ACHN (cell line): ENCODE measurements at regions not wholly inside any gene's neighbourhood (a gene's known extent, or its start where the extent isn't known, plus 50 kb on each side); places are given as distances from the start of the nearest gene placed in this dataset.

Source experiments
- DNase-seq: peaks from one replicate; pipeline ENCODE4 v3.0.0-alpha.2; 2015
- in situ Hi-C: cut with HindIII; loops from 2 replicates; pipeline ENCODE4 v1.10.0; 2017; ENCODE audit warnings: low sequenced_read_pairs, low pct_ligation_motif_present, low pct_unique_long_range_greater_than_20kb

DNA sequence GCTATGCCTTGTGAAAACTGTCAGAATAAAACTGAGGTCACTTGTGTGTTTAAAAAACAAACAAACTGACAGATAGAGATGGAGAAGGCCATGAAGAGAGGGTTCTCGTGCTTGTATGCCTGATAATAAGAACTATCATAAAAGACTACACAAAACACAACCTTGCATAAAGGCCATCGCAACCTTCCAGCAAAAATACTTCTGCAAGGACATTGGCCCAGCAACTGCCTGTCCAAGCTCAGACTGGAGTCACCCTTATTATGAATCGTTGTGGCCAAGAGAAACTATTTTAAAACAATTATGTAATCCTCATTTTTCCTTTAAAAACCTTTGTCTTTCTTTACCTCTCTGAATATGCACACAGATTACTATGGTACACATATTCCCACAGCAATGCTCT is 93.0 kb upstream of the SMLR1 start:
- in situ Hi-C loops, result no loop called here

DNA sequence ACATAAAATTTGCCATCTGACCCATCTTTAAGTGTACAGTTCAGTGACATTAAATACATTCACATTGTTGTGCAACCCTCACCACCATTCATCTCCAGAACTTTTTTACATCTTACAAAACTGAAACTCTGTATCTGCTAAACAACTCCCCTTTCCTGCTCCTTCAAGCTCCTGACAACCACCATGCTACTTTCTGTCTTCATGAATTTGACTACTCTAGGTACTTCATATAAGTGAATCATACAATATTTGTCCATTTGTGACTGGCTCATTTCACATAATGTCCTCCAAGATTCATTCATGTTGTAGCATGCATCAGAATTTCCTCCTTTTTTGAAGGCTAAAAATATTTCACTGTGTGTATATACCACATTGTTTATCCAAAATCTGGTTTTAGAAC is 86.9 kb upstream of the SMLR1 start:
- DNase-seq, result no peak
- in situ Hi-C loops, result no loop called here

More for the DNA sequence above, 93.0 kb upstream of the SMLR1 start:
- no peak for DNase-seq

DNA sequence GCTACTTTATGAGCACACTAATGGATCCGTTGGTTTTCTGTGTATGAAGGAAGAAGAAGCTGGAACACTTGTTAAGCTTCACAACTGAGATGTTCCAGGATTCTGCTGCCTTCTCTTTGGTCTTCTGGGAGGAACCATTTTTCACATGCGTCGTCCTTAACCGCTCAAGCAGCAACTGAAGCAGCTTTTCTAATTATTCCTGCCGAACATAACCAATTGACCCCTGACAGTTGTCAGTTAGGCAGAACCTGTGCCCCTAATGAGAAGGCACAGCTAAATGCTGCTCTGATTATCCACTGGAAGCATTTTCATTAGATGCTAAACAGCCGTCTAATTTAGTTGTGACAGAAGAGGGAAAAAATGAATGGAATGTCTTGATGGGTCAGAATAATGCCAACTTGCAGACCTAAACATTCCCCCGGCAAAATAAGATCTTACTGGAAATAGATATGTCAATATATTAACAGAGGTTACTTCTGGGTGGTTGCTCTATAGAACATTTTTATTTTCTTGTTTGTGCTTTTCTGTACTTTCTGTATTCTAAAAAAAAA is 85.0 kb upstream of the SMLR1 start:
- in situ Hi-C loops, result no loop called here
- no peak for DNase-seq

DNA sequence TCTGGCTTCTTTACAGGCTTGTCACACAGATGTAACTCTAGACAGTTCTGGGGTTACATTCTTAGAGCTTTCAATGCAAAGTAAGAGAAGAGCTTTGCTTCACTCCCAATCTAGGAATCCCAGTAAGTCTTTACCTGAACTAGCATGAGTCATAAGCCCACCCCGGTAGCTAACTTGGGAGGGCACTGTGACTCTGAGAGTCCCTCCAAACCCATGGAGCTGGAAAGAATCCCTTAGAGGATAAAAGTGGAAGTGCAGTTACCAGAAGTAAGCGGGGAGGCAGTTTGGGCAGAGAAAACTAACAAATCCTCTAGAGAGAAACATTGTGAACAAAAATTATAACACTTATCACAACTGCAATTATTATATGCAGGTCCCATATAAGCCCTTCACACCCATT is 84.0 kb upstream of the SMLR1 start:
- in situ Hi-C loops, result no loop called here
- no peak for DNase-seq

DNA sequence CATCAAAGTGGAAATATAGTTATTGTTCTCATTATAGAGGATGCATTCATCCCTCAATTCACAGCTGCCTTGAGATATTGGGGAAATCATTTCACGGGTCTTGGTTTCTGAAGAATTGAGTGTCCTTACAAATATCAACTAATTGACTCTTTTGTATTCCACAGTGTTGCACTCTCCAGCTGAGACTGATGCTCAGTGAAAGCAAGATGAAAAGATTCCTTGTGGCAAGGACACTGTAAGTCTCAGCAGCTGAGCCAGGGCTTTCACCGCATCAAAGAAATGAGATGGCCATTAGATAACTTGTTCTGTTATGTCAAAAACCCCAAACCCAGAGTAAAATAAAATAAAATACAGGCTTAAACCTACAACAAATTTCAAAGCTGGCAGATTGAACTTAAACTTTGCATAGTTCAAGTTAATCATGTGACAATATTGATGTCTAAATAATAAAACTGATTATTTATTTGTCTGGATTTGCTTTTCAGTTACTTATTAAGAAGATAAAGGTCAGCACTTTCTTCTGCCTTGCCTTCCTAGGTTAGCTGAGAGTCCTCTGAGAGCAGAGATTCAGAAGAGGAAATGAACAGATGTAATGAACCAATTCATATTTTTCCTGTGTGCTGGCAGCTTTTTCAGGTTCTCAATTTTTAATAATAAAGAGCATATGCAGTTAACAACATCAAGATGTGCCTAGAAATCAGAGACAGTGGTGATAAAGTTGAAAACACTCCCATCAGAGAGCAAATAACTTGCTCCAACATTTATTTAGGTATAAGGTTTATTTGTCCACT is 82.4 kb upstream of the SMLR1 start:
- DNase-seq, result no peak
- in situ Hi-C loops, result no loop called here

DNA sequence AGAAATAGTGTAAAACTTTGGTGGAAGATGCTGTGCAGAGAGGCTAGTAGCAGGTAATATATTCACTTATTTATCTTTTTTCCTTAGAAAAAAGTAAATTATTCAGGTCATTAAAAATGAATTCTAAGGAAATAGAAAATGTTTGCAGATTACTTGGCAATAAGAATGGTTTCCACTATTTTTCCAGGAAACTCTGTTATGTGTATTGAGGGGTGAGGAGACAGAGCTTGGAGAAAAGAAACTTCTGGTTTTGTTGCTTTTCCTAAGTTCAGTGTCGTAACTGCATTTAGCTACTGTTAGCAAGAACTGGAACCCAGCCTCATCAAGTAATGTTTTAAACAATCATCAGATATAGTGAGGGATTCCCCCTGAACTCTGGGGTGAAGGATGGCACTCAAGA is 79.2 kb upstream of the SMLR1 start:
- no peak for DNase-seq
- in situ Hi-C loops, result no loop called here

DNA sequence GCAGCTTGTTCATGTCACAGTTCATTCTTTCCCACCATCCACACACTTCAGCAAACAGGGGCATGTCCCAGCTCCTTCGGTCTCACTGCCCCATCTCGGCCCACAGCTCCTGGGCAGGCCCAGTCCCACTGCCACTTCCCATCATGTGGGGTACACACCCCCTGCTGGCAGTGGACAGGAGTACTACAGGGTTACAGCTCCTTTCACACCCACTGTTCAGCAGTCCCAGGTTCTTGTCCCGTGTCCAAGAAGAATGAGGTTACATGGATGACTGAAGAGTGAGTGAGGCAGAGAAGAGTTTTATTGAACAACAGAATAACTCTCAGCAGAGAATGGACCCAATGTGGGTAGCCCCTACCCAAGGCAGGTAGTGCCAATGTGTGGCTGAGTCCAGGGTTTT is 77.8 kb upstream of the SMLR1 start:
- in situ Hi-C loops, result no loop called here
- no peak for DNase-seq

DNA sequence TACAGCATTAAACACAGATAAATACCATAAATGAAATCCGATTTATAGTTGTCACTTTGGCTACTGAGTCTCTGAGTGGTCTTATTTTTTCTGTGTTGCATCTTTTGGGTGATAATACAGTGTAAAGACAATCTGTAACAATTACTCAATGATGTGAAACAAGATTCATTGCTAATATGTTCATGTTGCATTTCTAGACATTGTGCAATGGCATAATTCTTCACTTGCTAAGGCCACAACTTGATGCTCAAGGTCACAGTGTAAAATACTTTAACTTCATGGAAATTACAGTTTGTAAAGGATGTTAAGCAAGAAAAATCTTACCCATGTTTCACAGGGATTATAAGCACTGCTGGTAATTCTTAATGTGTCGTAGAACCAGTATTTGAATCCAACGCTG is 74.9 kb upstream of the SMLR1 start:
- in situ Hi-C loops, result no loop called here
- DNase-seq, result no peak

DNA sequence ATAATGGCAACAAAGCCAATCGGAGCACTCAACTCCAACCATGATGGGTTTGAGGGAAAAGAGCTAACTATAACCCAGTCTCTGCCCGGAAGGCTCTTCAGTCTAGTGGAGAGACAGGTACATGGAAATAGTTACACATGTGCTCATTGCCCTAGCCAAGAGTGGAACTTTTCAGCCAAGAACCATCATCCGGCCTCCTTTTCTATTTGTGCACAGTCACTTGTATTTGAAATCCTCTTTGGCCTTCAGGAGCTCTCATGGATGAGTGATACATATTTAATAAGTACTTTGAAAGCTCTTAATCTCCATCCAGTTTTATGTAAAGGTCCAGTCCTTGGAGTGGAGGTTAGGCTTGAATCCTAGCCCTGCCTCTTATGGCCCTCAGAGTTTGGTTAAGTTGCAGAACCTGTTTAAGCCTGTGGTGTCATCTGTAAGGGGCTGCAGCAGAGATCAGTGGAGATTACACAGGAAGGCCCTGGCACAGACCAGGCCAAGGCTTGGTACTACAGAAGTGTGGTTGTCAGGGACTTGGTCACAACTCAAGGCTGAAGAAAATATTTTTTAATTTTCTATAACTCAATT is 72.3 kb upstream of the SMLR1 start:
- no peak for DNase-seq
- in situ Hi-C loops, result no loop called here

DNA sequence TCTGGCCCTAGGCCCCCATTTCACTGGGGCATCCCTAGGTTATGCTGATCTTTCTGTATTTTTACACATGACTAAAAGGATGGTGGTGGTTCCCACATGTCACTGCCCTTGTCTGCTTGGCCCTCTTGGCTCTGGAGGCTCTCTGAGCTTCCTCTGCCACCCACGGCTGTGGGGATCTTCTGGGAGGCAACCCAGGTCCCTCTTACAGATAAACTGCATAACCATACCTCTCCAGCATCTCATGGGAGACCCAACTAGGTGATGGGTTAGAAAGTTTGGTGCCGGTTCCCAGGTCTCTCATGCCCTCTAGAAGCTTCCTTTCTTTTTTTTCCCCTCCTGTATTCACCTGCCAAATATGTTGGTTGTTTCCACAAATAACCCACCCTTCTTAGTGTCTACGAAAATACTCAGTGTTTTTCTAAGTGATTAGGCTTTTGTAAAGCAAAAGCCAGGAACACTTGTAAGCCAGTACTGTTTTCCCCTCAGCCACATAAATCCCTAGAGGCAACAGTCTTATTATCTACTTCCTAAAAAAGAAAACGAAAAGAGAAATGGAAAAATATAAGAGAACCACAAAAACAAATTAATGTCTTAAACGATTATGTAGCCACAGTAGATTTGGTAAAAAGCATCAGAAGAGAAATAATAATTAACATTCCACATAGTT is 71.7 kb upstream of the SMLR1 start:
- in situ Hi-C loops, result no loop called here
- DNase-seq, result no peak

DNA sequence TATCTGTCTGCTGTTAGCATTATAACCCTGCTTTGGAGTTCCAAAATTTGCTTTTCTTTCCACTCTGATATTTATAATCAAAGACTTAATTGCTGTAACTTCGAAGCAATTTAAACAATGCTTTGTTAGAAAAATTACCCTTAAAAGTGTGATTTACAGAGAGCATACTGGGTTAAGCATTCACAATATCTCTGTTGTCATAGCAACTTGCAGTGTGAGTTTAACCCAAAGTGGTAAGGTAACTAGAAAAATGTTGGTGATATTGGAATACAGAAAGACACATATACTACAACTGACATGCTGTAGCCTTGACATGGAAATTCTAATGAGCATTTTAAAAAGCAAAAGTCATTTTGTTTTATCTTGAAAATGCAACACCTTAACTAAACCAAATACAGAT is 70.4 kb upstream of the SMLR1 start:
- DNase-seq, result no peak
- in situ Hi-C loops, result no loop called here

DNA sequence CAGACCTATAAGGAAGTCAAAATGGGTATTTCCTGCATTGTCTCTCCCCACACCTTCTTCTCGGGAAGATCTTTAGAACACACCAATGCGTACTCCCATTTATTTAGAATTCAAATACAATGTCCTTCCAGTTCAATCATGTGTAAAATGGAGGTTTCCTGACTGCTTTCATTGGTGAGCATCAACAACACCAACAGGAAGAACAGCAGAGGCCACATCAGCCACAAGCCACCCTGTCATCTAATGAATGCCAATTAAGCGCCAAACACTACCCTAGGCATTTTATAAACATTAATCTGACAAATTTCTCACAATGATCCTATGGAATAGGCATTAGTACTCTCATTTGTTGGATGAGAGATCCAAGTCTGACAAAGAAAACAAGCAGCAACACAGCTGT is 68.4 kb upstream of the SMLR1 start:
- in situ Hi-C loops, result no loop called here
- DNase-seq, result no peak

DNA sequence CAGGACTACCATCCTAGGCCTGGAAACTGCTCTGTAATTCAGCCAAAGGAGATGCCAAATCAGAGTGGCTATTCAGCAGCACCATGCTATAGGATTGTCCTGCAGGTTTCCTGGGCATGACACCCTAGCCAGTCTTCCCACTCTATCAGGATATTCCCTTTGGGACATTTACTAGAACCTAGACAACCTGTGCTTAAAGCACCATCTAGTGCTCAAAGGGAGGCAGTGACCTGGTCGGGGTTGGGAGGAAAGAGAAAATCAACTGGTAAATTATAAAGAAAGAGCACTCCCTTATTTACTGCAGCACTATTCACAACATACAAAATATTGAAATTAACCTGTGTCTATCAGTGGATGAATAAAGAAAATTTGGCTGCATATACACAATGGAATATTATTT is 67.2 kb upstream of the SMLR1 start:
- in situ Hi-C loops, result no loop called here
- DNase-seq, result peak; percentile 35

DNA sequence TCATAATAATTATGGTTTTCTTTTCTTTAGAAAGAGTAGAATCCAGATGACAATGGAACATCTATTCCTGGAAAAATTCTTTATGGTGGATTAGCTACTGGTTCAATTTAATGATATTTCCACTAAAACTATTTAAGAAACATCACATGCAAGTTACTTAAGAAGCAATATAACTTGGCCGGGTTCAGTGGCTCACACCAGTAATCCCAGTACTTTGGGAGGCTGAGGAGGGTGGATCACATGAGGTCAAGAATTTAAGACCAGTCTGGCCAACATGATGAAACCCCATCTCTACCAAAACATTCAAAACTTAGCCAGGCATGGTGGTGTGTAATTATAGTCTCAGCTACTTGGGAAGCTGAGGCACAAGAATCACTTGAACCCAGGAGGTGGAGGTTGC is 65.9 kb upstream of the SMLR1 start:
- no peak for DNase-seq
- in situ Hi-C loops, result no loop called here

DNA sequence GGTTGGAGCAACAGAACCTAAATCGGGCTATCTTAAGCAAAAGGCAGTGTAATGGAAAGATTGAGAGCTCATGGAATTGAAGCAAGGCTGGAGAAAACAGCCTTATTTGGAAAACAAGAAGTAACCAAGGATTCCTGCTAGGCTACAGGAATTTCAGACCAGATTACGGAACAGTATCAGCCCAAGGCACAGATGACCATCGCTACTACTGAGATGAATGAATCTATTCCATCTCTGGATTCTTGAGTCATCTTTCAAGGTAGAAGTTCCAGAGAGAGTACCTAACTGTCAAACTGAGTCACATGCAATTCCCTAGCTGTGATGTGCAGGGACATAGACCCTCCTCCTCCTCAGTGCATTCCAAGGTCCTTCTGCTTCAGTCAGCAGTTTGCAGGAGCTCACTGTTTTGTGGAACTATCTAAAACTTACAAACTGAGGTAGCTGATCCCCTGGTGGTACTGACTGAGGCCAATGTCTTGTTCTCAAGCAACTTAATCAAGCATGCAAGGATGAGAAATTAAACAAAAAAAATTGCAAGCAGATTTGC is 62.0 kb upstream of the SMLR1 start:
- DNase-seq, result no peak
- in situ Hi-C loops, result no loop called here

DNA sequence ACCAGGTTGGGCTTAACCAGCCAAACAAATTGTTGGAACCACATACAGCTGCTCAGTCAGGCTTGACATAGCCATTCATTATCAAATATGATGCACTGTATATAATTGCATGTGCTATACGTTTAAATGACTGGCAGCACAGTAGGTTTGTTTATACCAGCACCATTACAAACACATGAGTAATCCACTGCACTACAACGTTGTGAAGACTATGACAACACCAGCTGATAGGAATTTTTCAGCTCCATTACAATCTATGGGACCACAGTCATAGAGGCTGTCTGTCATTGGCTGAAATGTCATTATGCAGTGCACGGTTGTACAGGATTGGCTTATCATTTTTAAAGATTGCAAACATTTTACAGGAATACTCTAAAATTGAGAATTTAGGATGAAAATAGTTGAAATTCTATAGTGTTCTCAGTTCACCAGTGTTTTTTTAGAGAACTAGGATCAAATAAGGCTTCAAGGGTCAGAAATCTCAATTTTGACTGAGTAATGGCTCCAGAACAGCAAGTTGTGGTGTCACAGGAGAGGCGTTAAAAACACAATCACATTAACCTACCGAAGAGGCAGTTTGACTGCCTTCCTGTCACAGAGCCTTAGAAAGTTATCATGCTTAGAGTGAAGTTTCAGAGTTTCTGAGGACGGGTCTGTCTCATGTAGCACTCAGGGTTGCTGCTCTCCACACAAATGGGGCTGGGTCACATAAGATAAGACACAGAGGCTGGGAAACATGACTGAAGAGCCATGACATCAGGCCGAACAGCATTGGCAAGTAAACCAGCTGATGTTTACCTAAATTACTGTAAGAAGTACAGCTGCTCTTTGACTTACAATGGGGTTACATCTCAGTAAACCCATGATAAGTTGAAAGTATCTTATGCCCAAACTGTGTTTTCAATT is 60.7 kb upstream of the SMLR1 start:
- in situ Hi-C loops, result no loop called here
- DNase-seq, result no peak

DNA sequence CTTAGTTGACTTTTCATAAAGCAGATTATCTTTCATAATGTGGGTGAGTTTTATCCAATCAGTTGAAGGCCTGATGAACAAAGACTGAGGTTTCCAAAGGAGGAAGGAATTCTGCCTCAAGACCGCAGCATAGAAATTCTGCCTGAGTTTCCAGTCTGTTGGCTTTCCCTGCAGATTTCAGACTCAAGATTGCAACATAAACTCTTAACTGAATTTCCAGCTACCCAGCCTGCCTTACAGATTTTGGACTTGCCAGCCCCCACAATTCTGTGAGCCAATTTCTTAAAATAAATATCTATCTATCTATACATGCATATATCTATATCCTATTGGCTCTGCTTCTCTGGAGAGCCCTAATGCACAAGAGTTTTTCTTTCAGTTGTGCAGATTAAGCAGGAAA is 57.3 kb upstream of the SMLR1 start:
- DNase-seq, result no peak
- in situ Hi-C loops, result no loop called here

DNA sequence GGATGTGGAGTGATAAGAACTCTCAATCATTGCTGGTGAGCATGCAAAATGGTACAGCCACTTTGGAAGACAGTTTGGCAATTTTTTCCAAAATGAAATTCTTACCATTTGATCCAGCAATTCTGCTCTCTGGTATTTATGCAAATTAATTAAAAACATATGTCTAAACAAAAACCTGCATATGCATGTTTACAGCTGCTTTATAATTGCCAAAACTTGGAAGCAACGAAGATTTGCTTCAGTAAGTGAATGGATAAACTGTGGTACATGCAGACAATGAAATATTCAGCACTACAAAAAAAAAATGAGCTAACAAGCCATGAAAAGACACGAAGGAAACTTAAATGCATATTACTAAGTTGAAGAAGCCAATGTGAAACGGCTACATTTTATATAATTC is 55.5 kb upstream of the SMLR1 start:
- in situ Hi-C loops, result no loop called here

DNA sequence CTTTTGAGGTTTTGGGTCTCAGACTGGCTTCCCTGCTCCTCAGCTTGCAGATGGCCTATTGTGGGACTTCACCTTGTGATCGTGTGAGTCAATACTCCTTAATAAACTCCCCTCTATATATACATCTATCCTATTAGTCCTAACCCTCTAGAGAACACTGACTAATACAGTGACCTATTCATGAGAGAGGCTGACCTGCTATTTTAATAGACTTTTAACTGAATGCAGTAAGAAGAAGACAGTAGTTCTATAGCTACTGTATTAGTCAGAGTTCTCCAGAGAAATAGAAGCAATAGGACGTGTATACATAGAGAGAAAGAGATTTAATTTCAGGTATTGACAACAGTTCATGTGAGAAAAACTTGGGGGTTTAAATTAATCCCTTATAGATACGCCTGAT is 53.3 kb upstream of the SMLR1 start:
- DNase-seq, result no peak
- in situ Hi-C loops, result no loop called here

More for the DNA sequence above, 55.5 kb upstream of the SMLR1 start:
- DNase-seq, result no peak
